ENCODE measurements at regions not wholly inside any gene's neighbourhood (a gene's known extent, or its start where the extent isn't known, plus 50 kb on each side); places are given as distances from the start of the nearest gene placed in this dataset.
"Not testable (repeated sequence)": the region's sequence is repeated elsewhere in the genome, so short reads cannot be mapped to it uniquely, and the experiment has no call there.

DNA sequence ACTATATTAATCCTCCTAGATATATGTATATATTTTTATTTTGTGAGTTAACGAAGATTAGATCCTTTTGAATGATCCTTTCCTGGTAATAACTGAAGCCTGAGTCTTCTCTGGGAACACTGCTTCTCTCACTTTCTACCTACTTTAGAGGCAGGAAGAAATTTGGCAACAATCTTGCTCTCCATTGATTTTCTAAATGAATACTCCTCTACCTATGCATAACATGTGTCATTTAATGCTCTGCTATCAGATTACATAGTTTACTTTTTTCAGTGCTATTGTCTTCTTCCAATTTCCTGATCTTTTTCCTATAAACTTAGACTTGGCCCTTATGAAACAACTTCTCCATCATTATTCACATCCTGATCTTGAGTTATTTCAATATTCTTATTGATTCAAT lies 60.4 kb upstream of the PDHA2 start:
- DNase-seq: no peak

DNA sequence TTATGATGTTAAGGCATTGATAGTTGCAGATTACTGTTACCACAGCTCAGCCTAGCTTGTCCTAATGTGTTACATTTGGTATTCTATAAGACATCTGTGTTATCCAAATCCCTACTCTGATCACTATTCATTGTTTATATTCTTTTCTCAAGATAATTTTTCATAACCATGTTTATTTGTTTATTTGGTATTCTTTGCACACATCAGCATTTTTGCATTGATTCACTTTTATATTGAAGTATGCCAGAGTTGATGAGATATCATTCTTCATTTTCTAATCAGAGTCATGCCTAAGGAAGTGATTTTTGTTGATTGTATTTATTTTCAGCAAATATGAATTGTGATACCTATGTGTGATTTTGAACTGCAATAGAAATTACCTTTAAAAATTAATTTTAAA lies 61.2 kb upstream of the PDHA2 start:
- no peak for DNase-seq

DNA sequence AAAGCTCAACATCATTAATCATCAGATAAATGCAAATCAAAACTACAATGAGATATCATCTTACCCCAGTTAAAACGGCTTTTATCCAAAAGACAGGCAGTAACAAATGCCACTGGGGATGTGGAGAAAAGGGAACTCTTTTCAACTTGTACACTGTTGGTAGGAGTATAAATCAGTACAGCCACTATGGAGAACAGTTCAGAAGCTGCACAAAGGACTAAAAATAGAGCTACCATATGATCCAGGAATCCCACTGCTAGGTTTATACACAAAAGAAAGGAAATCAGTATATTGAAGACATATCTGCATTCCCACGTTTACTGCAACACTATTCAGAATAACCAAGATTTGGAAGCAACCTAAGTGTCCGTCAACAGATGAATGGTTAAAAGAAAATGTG lies 69.3 kb upstream of the PDHA2 start:
- DNase-seq: not testable (repeated sequence)

DNA sequence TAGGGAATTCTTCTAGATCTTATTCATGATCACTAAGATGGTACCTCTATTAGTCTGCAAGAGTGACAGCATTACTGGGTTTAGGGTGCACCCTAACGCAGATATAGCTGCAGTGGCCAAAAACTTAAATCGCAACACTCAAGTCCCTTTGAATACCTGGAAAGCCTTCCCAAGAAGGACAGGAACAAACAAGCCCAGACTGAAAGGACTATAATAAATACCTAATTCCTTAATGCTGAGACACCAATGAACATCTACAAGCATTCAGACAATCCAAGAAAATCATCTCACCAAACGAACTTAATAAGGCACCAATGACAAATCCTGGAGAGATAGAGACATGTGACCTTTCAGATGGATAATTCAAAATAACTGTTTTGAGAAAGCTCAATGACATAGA lies 74.9 kb upstream of the PDHA2 start:
- no peak for DNase-seq

DNA sequence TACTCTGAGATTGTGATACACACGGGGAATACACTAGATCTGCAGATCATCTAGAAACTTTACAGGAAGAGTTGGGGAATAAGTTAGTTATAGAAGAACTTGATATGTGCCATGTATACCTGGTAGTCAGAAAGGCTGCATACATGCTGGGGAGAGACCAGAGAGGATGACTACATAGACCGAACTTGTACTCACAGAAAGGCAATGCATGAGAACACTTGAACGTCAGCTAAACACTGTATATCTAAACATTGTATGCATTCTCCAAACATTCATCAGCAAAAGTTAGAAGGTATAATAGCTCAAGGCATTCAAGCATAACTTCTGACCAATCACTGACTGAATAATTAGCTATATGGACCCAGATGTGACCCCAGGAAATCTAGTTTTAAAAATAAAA lies 78.0 kb upstream of the PDHA2 start:
- no peak for DNase-seq

DNA sequence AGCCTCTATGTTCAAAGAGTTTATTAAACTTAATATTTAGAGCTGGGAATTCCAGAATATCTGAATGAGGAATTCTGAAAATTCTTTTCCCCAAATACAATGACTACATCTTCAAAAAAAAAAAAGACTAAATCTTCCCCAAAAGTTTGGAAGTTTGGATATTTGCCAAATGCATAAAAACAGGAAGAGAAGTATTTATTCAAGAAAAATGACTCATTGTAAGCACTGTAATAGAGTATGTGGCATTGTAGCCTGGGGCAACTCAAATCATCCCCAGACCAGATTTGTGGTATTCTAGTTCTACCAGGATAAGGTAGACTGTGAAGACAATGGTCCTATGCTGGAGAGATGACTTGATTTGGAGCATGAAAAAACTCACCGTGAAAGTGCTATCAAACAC lies 78.5 kb upstream of the PDHA2 start:
- DNase-seq: peak in 1 of 4 experiments; percentile 9

DNA sequence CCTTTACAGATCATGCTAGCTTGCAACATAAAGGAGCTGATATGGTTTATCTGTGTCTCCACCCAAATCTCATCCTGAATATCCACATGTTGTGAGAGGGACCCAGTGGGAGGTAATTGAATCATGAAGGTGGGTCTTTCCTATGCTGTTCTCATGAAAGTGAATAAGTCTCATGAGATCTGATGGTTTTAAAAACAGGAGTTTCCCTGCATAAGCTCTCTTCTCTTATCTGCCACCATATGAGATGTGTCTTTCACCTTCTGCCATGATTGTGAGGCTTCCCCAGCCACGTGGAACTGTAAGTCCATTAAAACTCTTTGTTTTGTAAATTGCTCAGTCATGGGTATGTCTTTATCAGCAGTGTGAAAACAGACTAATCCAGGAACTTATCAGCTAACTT lies 79.2 kb upstream of the PDHA2 start:
- not testable (repeated sequence) for DNase-seq

DNA sequence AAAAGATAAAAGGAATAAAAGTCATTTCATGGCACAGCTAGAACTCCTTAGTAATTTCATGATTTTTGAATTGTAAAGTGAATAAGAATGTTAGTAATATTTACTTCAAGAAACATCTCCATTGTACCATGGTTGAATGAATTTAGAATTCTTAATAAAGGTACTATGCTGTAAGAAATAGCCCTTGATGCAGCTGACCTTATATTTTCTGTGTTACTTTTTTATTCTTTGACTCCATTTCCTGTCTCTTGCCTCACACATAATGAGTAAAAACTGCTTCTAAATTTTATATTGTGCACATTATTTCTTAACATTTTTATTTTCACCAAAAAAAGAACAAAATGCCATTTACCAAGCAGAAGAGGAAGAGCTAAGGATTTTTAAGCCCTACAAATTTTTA lies 81.9 kb upstream of the PDHA2 start:
- no peak for DNase-seq

DNA sequence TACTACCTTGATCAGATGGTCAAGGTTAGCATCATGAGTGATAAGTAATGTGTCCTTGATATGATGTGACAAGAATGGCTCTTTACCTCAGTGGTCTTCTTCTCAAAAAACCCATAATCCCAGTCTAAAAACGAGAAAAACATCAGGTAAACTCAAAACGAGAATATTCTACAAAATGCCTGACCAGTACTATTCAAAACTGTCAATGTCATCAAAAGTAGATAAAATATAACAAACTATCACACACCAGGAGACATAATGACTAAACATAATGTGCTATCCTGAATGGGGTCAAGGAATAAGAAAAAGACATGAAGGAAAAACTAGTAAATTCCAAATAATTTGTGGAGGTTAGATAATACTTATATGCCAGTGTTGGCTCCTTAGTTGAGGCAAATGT lies 85.2 kb upstream of the PDHA2 start:
- DNase-seq: no peak

DNA sequence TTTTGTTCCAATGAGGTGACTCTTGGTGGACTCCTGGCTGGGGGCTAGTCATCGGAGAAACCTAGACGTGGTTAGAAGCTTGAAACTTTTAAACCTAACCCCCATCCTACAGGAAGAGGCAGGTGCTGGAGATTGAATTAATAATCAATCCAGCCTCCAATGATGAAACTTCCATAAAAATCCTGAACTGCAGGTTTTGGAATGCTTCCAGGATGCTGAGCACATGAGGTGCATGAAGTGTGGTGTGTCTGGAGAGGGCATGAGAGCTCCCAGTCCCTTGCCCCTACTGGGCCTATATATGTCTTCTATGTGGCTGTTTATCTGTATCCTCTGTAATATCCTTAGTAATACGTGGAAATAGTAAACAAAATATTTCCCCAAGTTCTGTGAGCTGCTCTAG lies 90.7 kb upstream of the PDHA2 start:
- DNase-seq: no peak

DNA sequence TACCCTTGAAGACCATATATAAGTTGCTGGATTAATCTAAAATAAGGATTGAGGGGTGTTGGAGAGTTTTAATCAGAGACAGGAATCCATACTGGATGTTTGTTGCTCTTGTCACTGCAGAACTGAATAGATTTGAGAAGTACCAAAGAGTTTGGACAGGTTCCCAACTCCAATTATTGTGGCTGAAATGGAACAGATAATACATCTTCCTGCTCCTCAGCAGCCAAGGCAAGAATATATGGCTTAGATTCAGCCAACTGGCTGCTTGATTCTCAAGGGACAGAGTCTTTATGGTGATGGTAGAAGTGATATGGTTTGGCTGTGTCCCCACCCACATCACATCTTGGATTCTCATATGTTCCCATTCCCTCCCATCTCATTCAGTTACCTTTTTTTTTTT lies 97.0 kb upstream of the PDHA2 start:
- DNase-seq: no peak

DNA sequence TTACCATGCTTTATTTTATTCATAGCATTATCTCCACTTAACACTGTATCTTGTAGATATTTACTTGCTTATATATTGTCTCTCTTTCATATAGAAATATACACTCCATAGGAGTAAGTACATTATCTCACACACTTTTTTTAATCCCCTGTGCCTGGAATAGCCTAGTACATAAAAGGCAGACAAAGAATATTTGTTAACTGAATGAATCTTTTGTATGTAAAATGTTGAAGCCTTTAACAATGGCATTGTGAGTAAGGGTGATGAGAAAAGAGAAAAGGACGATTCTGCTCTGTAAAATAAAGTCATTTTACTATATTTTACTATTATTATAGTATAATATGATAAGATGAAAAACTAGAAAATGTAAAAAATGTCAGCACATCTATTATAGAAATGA lies 97.7 kb upstream of the PDHA2 start:
- no peak for DNase-seq

DNA sequence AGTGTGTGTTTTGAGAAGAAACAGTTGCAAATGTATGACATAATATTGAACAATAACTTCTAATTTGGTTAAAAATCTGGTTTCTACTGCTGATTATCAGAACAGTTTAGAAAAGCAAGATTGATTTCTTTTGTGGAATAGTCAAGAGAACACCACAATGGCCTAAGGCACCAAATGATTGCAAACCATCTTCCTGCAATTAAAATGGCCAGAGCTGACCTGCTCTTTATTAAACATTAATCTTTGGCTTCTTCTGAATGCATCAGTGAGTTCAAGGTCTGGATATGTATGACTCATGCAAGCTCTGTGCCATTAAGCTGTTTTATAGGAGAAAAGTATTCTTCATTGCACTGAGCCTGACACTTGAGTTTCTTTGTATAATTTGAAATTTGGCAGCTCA lies 107.8 kb upstream of the PDHA2 start:
- no peak for DNase-seq

DNA sequence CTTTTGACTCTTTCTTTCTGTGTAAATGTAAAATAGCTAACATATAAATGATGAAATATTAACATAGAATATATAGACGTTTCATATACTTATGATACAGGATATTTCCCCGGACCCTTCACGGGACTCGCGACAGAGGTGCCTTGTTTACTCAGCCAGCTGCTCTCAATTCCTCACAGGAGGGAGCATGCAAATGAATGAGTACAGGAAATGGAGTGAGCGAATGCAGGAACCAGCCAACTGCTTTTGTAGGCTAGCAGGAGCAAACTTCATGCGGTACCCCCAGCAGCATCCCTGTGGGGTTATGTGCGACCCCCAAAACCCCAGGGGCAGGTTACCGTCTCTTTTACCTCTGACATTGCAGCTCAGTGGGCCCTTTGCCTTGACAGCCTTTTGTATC lies 110.3 kb upstream of the PDHA2 start:
- no peak for DNase-seq

DNA sequence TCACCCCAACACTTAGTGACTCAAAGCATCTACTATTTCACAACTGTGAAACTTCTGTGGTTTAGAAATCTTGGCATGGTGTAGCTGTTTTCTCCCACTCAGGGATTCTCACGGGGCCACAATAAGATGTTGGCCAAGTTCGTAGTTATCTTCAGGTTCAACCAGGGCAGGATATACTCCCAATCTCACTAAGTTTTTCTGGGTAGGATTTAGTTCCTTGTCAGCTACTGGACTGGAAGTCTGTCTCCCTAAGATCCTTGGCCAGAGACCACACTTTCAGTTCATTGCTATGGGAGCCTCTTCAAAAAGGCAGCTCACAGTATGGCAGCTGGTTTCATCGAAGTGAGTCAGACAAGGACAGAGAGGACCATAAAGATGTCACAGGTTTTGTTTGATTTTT lies 111.7 kb upstream of the PDHA2 start:
- DNase-seq: no peak

DNA sequence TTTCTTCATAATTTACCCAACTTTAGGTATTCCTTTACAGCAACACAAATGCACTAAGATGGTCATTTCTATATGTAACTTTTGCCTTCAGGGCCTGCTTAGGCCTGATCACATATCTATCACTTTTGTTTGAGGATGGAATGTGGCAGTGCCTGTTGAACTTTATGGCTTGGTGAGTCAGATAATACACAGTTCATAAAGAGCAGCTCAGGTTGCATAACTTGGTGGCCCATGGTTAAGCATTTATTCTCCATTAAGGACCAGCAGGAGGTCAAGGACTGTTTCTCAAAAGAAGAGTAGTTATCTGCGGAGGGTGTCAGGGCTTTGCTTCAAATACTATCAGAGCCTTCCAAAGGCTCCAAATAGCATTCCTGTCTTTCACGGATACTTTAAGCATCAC lies 124.1 kb upstream of the PDHA2 start:
- no peak for DNase-seq

DNA sequence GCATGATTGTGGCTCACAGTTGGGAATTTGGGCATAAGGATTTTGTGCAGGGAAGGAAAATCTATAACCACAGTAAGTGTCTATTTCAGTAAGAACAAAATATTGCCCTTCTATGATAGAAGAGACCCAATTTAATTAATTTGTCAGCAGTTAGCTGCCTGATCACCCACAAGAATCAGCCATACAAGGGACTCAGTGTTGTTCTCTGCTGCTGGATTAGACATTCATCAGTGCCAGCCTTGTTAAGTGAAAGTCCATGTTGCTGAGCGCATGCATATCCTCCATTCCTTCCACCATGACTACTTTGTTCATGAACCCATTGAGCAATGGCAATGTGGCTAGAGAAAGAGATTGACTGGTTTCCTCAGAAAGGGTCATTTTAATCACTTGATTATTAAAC lies 125.3 kb upstream of the PDHA2 start:
- DNase-seq: no peak

DNA sequence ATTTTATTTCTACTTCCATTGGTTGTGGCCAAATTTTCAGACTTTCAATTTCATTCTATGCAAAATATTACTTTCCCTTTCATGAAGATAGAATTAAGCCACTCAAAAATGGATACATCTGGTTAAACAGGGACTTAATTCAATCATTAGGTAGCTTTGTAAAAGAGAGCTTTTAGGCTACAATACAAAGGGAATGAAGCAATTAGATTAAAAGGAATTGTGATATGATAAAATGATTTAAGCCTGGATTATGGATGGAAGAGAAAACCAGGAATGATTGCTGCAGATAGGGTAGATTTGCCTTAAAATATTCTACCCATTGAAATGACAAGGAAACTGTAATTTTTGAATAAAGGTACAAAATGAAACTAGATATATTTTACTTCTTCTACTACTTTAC lies 134.6 kb upstream of the PDHA2 start:
- DNase-seq: no peak

DNA sequence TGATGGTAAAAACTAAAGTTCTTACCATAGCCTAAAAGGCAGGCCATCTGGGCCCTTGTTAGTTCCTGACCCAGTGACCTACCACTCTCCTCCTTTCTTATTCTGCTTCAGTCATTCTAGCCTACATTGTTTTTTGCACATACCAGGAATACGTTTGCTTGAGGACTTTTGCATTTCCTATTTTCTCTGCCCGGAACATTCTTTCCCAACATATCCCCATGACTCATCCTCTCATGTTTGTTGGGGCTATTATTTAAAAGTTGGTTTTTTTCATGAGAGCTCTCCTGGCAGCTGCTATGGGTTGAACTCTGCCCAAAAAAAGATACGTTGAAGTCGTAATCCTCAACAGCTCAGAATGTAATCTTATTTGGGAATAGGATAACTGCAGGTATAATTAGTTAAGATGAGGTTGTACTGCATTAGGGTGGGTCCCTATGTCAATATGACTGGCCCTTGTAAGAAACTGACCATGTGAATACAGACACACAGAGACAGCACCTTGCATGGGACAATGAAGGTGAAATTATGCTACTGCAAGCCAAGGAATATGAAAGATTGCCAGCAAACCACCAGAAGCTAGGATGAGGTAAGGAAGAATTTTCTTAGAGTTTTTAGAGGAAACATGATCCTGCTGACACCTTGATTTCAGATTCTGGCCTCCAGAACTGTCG lies 138.3 kb upstream of the PDHA2 start:
- DNase-seq: no peak

DNA sequence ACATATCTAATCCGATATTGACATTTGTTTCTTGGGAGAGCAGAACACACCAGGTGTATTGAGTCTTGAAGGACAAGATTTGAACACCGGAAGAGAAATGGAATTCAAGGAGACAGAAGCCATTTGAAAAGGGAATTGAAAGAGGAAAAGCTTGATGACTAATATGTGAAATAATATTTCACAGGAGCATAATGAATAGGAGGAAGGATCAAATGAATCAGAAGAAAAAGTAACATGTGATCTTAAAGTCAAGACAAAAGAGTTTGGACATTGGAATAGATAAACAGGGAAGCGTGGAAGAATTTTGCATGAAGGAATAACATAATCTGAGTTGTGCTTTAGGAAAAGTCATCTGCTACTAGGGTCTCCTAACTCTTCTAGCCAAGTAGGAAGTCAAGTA lies 145.5 kb upstream of the PDHA2 start:
- DNase-seq: no peak

DNA sequence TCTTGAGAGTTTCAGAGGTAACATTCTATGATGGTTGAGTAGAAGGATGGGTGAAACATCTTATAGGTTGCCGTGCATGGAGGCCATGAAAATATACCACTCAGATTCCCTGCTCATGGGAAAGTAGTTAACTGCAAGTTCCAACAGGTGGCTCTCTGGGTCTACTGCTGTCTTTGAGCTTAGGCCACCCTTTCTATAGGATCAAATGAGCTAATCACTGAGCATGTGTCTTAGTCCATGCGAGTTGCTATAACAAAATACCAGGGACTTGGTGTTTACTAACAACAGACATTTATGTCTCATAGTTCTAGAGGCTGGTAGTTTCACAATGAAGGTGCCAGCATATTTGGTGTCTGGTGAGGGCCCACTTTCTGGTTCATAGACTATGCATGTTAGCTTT lies 144.8 kb upstream of the UNC5C start:
- DNase-seq: no peak

DNA sequence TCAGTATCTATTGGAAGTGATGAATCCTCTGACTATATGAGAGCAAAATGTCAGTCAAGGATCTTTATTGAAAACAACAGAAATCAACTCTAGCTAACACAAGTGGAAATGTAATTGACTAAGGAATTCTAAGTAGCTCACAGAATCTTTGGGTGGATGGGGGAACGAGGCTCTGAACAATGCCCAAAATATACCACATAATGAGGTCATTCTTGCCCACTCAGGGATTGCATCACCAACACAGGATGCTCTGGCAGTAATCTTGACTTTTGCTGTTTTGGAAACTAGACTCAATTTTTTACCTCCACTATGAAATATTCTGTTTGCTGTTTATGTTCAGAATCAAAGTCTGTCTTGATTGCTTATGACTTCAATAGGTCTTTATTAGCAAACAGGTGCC lies 127.4 kb upstream of the UNC5C start:
- no peak for DNase-seq

DNA sequence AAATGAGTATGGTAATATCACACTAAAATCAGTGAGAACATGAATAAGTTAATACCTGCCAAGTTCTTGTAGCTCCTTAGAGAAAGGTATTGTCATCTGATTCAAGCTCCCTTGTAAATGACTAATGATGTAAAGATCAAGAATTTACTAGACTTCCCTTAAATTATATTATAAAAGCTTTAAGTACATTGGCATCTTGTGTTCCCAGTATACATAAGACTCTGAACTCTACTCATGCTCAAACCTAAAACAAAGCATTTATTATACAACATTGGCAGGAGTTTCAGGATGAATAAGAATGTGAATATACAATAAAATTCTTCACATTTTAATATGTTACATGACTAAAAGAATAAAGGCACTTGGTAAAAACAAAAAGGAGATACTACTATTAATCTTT lies 126.8 kb upstream of the UNC5C start:
- DNase-seq: no peak

DNA sequence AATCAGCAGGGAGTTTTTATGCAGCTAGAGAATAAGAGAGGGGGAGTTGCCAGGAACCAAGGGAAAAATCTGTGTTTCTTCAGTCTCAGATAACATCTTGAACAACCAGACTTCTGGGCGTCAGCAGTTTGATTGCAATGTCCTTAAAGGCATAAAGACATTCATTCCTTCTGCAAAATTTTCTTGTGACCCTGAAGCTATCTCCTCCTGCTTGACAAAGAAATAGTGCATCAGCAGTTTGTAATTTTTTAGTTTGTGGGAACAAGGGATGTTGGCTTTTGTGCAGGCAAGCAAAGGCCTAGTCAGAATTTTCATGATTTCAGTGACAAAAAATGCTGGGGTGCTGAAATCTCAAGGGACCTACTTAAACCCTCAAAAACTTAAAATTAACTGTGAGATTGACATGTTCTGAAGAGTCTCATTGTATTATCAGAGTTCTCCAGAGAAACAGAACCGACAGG lies 125.8 kb upstream of the UNC5C start:
- DNase-seq: no peak

DNA sequence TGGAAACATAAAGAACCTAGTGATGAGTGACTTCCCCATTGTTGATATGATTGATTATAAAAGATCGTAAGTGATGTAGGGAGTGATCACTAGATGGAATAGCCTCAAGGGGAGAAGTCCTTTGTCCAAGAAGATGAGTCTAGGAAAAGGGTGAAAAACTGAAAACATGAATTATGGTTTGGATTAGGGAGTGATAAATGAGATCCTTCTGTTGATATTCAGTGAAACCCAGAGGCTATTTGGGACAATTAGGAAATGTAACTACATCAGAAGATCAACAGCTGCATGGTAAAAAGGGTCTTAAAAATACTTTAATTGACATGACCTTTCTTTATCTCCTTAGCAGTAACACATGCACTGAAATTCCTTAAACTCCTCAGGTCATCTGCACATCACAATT lies 124.0 kb upstream of the UNC5C start:
- no peak for DNase-seq

DNA sequence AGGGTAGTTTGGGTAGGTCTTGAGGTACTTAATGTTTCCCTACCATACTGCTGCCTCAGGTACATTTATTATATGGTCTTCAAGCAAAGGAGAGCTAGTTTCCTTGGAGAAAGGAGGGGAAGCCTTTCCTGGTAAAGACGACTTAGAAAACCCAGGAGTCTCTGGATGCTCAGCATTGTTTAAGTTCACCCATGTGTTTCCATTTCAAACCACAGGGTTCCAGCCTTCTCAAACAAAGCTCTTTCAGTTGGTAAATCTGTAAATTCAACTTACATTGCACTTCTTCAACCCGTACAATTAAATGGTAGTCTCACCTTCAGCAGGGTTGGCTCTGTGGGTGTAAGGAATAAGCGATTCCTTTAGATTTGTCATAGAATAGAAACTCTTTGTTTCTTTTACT lies 111.9 kb upstream of the UNC5C start:
- no peak for DNase-seq

Data from suppressor macrophage (primary cell).